Fibroblast of villous mesenchyme (primary cell): ENCODE measurements at regions not wholly inside any gene's neighbourhood (a gene's known extent, or its start where the extent isn't known, plus 50 kb on each side); places are given as distances from the start of the nearest gene placed in this dataset.

Experiments used
- DNase-seq: peaks from one replicate; pipeline ENCODE4 v3.0.0-alpha.2; 2010; ENCODE audit warnings: low read depth
- H3K4me3 ChIP-seq: 2 replicates; pipeline ENCODE4 v1.5.1; 2011; ENCODE audit warnings: low read depth, mild to moderate bottlenecking, low read length
- CTCF ChIP-seq: IDR thresholded peaks from 2 replicates; pipeline ENCODE4 v1.5.1; 2012; ENCODE audit warnings: low read depth, mild to moderate bottlenecking, low read length; ENCODE audit not compliant: insufficient read depth

GRCh38 chrX:5829469-5829868 is 399.2 kb downstream of the NLGN4X start:
- no peak for TF ChIP-seq CTCF
- H3K4me3 ChIP-seq = no peak overlapping the region
- DNase-seq = no peak

- no peak for TF ChIP-seq CTCF
- no peak for DNase-seq
- no peak overlapping the region for H3K4me3 ChIP-seq
Measured at GRCh38 chrX:5829060-5829459, 399.6 kb downstream of the NLGN4X start.

GRCh38 chrX:5823903-5824302 is 404.8 kb downstream of the NLGN4X start:
- no peak for DNase-seq
- TF ChIP-seq CTCF = no peak
- no peak overlapping the region for H3K4me3 ChIP-seq

GRCh38 chrX:5810636-5811035 is 418.0 kb downstream of the NLGN4X start:
- no peak overlapping the region for H3K4me3 ChIP-seq
- TF ChIP-seq CTCF = no peak
- no peak for DNase-seq

- no peak for TF ChIP-seq CTCF
- peak; percentile 7 for DNase-seq
- no peak overlapping the region for H3K4me3 ChIP-seq
Measured at GRCh38 chrX:5807181-5807580, 421.5 kb downstream of the NLGN4X start.

GRCh38 chrX:5802391-5802790 is 426.3 kb downstream of the NLGN4X start:
- DNase-seq = no peak
- TF ChIP-seq CTCF = no peak
- no peak overlapping the region for H3K4me3 ChIP-seq

GRCh38 chrX:5791721-5792120 is 436.9 kb downstream of the NLGN4X start:
- no peak overlapping the region for H3K4me3 ChIP-seq
- no peak for TF ChIP-seq CTCF
- no peak for DNase-seq
